GM06990 (cell line): ENCODE measurements at regions not wholly inside any gene's neighbourhood (a gene's known extent, or its start where the extent isn't known, plus 50 kb on each side); places are given as distances from the start of the nearest gene placed in this dataset.

Experiments used
- DNase-seq: peaks from one replicate; pipeline ENCODE4 v3.0.0-alpha.2; 2011; ENCODE audit not compliant: insufficient read length; ENCODE audit errors: extremely low read depth
- H3K27me3 ChIP-seq: replicated peaks from 2 replicates; pipeline ENCODE4 v1.6.0; 2011; ENCODE audit warnings: low read length; ENCODE audit not compliant: control insufficient read depth, insufficient read depth
- H3K36me3 ChIP-seq: 2 replicates; pipeline ENCODE4 v1.5.1; 2011; ENCODE audit warnings: low read length; ENCODE audit not compliant: control insufficient read depth, insufficient read depth
- H3K4me3 ChIP-seq: replicated peaks from 2 replicates; pipeline ENCODE4 v1.5.1; 2011; ENCODE audit warnings: low read depth, mild to moderate bottlenecking, control low read depth, low read length
- CTCF ChIP-seq: IDR thresholded peaks from 2 replicates; pipeline ENCODE4 v1.5.1; 2011; ENCODE audit warnings: low read length, control low read depth, mild to moderate bottlenecking, inconsistent platforms; ENCODE audit not compliant: insufficient read depth, poor library complexity, severe bottlenecking

GRCh38 chr16:79815049-79815448 lies 214.5 kb upstream of the MAF start:
- Histone ChIP-seq H3K36me3 (no peaks in the 10 kb centered on the region), H3K4me3 (no peak overlapping the region), H3K27me3 (no peaks in the 10 kb centered on the region; the same call in 1 of the 2 replicates)
- no peak for DNase-seq
- TF ChIP-seq CTCF = no peak

DNA sequence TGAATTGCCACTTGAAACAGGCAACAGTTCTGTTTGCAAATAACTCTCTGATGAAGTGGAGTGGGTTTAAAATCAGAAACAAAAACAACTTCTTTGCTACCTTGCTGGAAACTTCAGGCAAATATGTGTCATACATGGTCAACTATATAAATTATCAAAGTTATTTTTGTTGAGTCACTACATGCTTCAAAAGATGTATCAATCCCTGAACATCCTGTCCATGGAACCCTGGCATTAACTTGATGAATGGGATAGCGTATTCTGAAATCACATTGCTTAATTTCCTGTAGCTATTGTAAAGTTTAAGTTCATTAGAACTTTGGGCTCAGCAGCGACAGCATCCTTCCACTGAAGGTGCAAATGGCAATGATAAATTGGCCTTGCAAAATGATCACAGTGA lies 213.6 kb upstream of the MAF start:
- no peak for DNase-seq
- H3K27me3 ChIP-seq = no peaks in the 10 kb centered on the region; the same call in 1 of the 2 replicates
- TF ChIP-seq CTCF = no peak
- H3K4me3 ChIP-seq = no peak overlapping the region
- H3K36me3 ChIP-seq = no peaks in the 10 kb centered on the region

DNA sequence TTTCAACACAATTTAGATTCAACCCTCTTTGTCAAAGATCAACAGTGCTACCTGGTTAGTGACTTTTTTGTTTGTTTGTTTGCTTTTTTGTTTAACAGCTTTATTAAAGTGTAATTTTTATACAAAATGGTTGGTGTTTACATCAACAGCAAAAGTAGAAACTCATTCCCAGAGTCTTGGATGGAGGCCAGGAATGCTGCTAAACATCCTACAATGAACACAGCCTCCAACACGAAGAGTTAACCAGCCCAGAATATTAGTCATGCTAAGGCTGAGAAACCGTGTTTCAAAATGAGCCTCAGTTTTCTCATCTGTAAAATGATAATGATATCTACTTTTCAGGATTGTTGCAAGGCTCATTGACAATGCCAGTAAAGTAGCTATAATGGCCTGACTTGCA lies 211.0 kb upstream of the MAF start:
- TF ChIP-seq CTCF = no peak
- Histone ChIP-seq H3K27me3 (no peaks in the 10 kb centered on the region; the same call in 1 of the 2 replicates), H3K4me3 (no peak overlapping the region), H3K36me3 (no peaks in the 10 kb centered on the region)
- DNase-seq = no peak

GRCh38 chr16:79810449-79811189 lies 210.1 kb upstream of the MAF start:
- no peak overlapping the region for H3K4me3 ChIP-seq
- DNase-seq = no peak
- no peaks in the 10 kb centered on the region for H3K36me3 ChIP-seq
- H3K27me3 ChIP-seq = no peaks in the 10 kb centered on the region
- TF ChIP-seq CTCF = no peak

DNA sequence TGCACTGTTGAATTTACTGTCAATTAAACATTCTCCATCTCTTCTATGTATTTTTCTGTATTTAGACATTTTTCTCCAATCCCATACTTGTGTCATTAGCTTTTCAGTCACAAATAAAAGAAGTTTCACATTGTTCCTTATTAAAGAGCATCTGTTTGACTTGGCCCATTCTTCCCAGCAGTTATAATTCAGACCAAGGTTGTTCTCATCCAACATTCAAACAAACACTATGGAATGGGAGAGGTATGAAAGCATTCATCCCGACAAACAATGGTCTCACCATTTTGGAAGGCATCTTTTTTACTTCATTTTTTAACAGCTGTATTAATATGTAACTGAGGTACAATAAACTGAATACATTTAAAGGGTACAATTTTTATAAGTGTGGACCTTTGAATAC lies 208.8 kb upstream of the MAF start:
- no peak for DNase-seq
- no peak for TF ChIP-seq CTCF

GRCh38 chr16:79808731-79809130 lies 208.2 kb upstream of the MAF start:
- DNase-seq = no peak
- Histone ChIP-seq H3K27me3 (no peaks in the 10 kb centered on the region), H3K4me3 (no peak overlapping the region), H3K36me3 (no peaks in the 10 kb centered on the region)
- no peak for TF ChIP-seq CTCF

More for the DNA sequence above, 208.8 kb upstream of the MAF start:
- Histone ChIP-seq H3K36me3 (no peaks in the 10 kb centered on the region), H3K27me3 (no peaks in the 10 kb centered on the region), H3K4me3 (no peak overlapping the region)
